Tibial nerve (tissue), 3 donors: ENCODE measurements at regions not wholly inside any gene's neighbourhood (a gene's known extent, or its start where the extent isn't known, plus 50 kb on each side); places are given as distances from the start of the nearest gene placed in this dataset.
"Not testable (repeated sequence)": the region's sequence is repeated elsewhere in the genome, so short reads cannot be mapped to it uniquely, and the experiment has no call there.

Experiments used
- POLR2A ChIP-seq, 2 donors: fragments of 450-650 bp; IDR thresholded peaks; one replicate each; pipeline ENCODE4 v1.6.1; 2017; ENCODE audit warnings: antibody characterized with exemption in 2 of 2, mild to moderate bottlenecking in 2 of 2, moderate library complexity in 2 of 2
- TF ChIP-seq, protein P1 (sequence below), 5 experiments: fragments of 200-600 bp in 3 of 5; fragments of 450-650 bp in 2 of 5; sonication (generic) in 3 of 5; IDR thresholded peaks; one replicate each; pipeline ENCODE4 v1.5.1; 2016 to 2019; ENCODE audit warnings: antibody characterized with exemption in 5 of 5, mild to moderate bottlenecking in 3 of 5, moderate library complexity in 2 of 5

DNA sequence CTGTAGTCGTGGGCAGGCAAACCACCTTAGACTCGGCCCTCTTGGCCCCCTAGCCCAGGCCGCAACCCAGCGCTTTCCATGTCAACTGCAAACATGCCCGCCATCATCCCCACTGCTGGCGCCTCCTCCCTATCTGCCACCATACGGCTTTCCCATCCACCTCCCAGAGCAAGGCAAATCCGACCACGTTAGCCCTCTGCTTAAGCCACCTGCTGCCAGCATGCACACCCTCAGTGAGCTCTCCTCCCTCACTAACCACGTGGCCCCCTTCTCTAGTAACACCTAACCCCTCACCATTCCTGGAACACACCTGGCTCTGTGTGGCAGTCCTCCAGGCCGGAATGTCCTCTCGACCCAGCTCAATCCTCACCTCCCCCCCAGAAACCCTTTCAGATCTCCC lies 534.8 kb downstream of the TP53TG3F start:
- TF ChIP-seq POLR2A (IDR thresholded peaks at IDR 0.05): not testable (repeated sequence)
- TF ChIP-seq, protein P1, sequence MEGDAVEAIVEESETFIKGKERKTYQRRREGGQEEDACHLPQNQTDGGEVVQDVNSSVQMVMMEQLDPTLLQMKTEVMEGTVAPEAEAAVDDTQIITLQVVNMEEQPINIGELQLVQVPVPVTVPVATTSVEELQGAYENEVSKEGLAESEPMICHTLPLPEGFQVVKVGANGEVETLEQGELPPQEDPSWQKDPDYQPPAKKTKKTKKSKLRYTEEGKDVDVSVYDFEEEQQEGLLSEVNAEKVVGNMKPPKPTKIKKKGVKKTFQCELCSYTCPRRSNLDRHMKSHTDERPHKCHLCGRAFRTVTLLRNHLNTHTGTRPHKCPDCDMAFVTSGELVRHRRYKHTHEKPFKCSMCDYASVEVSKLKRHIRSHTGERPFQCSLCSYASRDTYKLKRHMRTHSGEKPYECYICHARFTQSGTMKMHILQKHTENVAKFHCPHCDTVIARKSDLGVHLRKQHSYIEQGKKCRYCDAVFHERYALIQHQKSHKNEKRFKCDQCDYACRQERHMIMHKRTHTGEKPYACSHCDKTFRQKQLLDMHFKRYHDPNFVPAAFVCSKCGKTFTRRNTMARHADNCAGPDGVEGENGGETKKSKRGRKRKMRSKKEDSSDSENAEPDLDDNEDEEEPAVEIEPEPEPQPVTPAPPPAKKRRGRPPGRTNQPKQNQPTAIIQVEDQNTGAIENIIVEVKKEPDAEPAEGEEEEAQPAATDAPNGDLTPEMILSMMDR (IDR thresholded peaks at IDR 0.05): not testable (repeated sequence)
